ENCODE measurements at regions not wholly inside any gene's neighbourhood (a gene's known extent, or its start where the extent isn't known, plus 50 kb on each side); places are given as distances from the start of the nearest gene placed in this dataset.
"Not testable (repeated sequence)": the region's sequence is repeated elsewhere in the genome, so short reads cannot be mapped to it uniquely, and the experiment has no call there.

GRCh38 chr13:59435024-59435423, 728.7 kb downstream of the DIAPH3 start:
- Histone ChIP-seq H3K4me3 (no peak overlapping the region), H3K27me3 (no peaks in the 10 kb centered on the region), H3K4me1 (no peaks in the 10 kb centered on the region), H3K27ac (no peak overlapping the region), H3K36me3 (no peaks in the 10 kb centered on the region), H3K9me3 (peaks cover 0 to 33% (median 0%) of the 10 kb centered on the region in 3 donors)
- no peak for ATAC-seq
- TF ChIP-seq CTCF (IDR thresholded peaks at IDR 0.05) (no peak), POLR2AphosphoS5 (IDR thresholded peaks at IDR 0.05) (no peak), POLR2A (IDR thresholded peaks at IDR 0.05) (no peak), EP300 (IDR thresholded peaks at IDR 0.05) (no peak)
- WGBS, 2 donors (ENCODE audit: low coverage in 1 of 2), result 73 to 100% methylated on average over 1 of the region's 1 CpG

GRCh38 chr13:59437544-59438301, 726.0 kb downstream of the DIAPH3 start:
- Histone ChIP-seq H3K27ac (no peak overlapping the region), H3K4me3 (no peak overlapping the region), H3K36me3 (no peaks in the 10 kb centered on the region), H3K4me1 (no peaks in the 10 kb centered on the region), H3K9me3 (peaks cover 0 to 16% (median 0%) of the 10 kb centered on the region in 3 donors), H3K27me3 (no peaks in the 10 kb centered on the region)
- ATAC-seq, result no peak
- TF ChIP-seq CTCF (IDR thresholded peaks at IDR 0.05) (no peak), POLR2A (IDR thresholded peaks at IDR 0.05) (no peak), POLR2AphosphoS5 (IDR thresholded peaks at IDR 0.05) (no peak), EP300 (IDR thresholded peaks at IDR 0.05) (no peak)
- WGBS, 2 donors (ENCODE audit: low coverage in 1 of 2), result 60 to 81% methylated on average over 2 of the region's 2 CpGs

- Histone ChIP-seq H3K4me1 (no peaks in the 10 kb centered on the region), H3K27ac (no peak overlapping the region), H3K4me3 (no peak overlapping the region), H3K36me3 (no peaks in the 10 kb centered on the region), H3K9me3 (no peaks in the 10 kb centered on the region), H3K27me3 (no peaks in the 10 kb centered on the region)
- 90% methylated on average over 3 of the region's 29 CpGs; no CpG with 5 or more reads in 1 of the 2 donors for WGBS, 2 donors (ENCODE audit: low coverage in 1 of 2)
- ATAC-seq, result no peak
- no peak for TF ChIP-seq POLR2AphosphoS5 (IDR thresholded peaks at IDR 0.05)
- no peak for TF ChIP-seq POLR2A (IDR thresholded peaks at IDR 0.05)
- no peak for TF ChIP-seq EP300 (IDR thresholded peaks at IDR 0.05)
- TF ChIP-seq CTCF (IDR thresholded peaks at IDR 0.05), result no peak
These were observed 723.8 kb downstream of the DIAPH3 start for GRCh38 chr13:59439776-59440428.

GRCh38 chr13:59441068-59441467, 722.7 kb downstream of the DIAPH3 start:
- H3K9me3 ChIP-seq, H3K27me3 ChIP-seq, H3K27ac ChIP-seq, H3K4me3 ChIP-seq, H3K4me1 ChIP-seq, H3K36me3 ChIP-seq, ATAC-seq: not testable (repeated sequence)
- WGBS, 2 donors (ENCODE audit: low coverage in 1 of 2), result 81 to 88% methylated on average over 4 to 7 of the region's 13 CpGs

GRCh38 chr13:59441596-59442280, 722.0 kb downstream of the DIAPH3 start:
- WGBS, 2 donors (ENCODE audit: low coverage in 1 of 2), result 95 to 97% methylated on average over 3 to 6 of the region's 7 CpGs
- no peak for TF ChIP-seq EP300 (IDR thresholded peaks at IDR 0.05)
- TF ChIP-seq POLR2A (IDR thresholded peaks at IDR 0.05), result no peak
- TF ChIP-seq CTCF (IDR thresholded peaks at IDR 0.05), result no peak
- TF ChIP-seq POLR2AphosphoS5 (IDR thresholded peaks at IDR 0.05), result no peak
- ATAC-seq, result no peak
- no peak overlapping the region for H3K27ac ChIP-seq
- no peaks in the 10 kb centered on the region for H3K4me1 ChIP-seq
- no peaks in the 10 kb centered on the region for H3K9me3 ChIP-seq
- no peaks in the 10 kb centered on the region for H3K36me3 ChIP-seq
- no peaks in the 10 kb centered on the region for H3K27me3 ChIP-seq
- no peak overlapping the region for H3K4me3 ChIP-seq

Measured in gastroesophageal sphincter (tissue), 4 donors.